DND-41 (cell line): ENCODE measurements at regions not wholly inside any gene's neighbourhood (a gene's known extent, or its start where the extent isn't known, plus 50 kb on each side); places are given as distances from the start of the nearest gene placed in this dataset.

Source experiments
- ATAC-seq: fragments of 200-7000 bp; cut with Tn5 transposase; 3 replicates; pipeline ENCODE4 v1.9.1; 2021; ENCODE audit warnings: low read depth; ENCODE audit not compliant: insufficient read depth
- DNase-seq: peaks from one replicate; pipeline ENCODE4 v3.0.0-alpha.2; 2020
- H2AFZ ChIP-seq: 2 replicates; pipeline ENCODE4 v1.6.0; 2012; ENCODE audit warnings: low read depth, low read length
- H3K27ac ChIP-seq: 2 replicates; pipeline ENCODE4 v1.5.1; 2012; ENCODE audit warnings: low read length, inconsistent platforms
- H3K27me3 ChIP-seq: fragments of 200-600 bp; sonication (generic); 2 replicates; pipeline ENCODE4 v1.6.0; 2012; ENCODE audit warnings: low read length, mild to moderate bottlenecking, inconsistent platforms; ENCODE audit not compliant: insufficient read depth, poor library complexity
- H3K36me3 ChIP-seq: 2 replicates; pipeline ENCODE4 v1.5.1; 2012; ENCODE audit warnings: low read length, inconsistent platforms; ENCODE audit not compliant: insufficient read depth
- H3K4me1 ChIP-seq: 2 replicates; pipeline ENCODE4 v1.5.1; 2012; ENCODE audit warnings: mild to moderate bottlenecking, low read length; ENCODE audit not compliant: insufficient read depth
- H3K4me2 ChIP-seq: 2 replicates; pipeline ENCODE4 v1.6.0; 2012; ENCODE audit warnings: mild to moderate bottlenecking, moderate library complexity, low read length, inconsistent platforms; ENCODE audit not compliant: insufficient read depth
- H3K4me3 ChIP-seq, 2 experiments: fragments of 200-600 bp in 1 of 2; shearing (Covaris generic) in 1 of 2; 2 replicates each; pipeline ENCODE4 v1.5.1; 2012 to 2016; ENCODE audit warnings: inconsistent platforms in 2 of 2, low read length in 2 of 2, mild to moderate bottlenecking in 2 of 2, low read depth in 1 of 2, moderate library complexity in 1 of 2
- H3K79me2 ChIP-seq: 2 replicates; pipeline ENCODE4 v1.6.0; 2012; ENCODE audit warnings: low read length, inconsistent platforms; ENCODE audit not compliant: insufficient read depth
- H3K9ac ChIP-seq: 2 replicates; pipeline ENCODE4 v1.6.0; 2012; ENCODE audit warnings: low read depth, mild to moderate bottlenecking, inconsistent platforms, low read length, moderate library complexity
- H3K9me3 ChIP-seq: 2 replicates; pipeline ENCODE4 v1.5.1; 2012; ENCODE audit warnings: low read length, moderate library complexity, mild to moderate bottlenecking, inconsistent platforms; ENCODE audit not compliant: insufficient read depth, severe bottlenecking
- H4K20me1 ChIP-seq: 2 replicates; pipeline ENCODE4 v1.6.0; 2012; ENCODE audit warnings: low read length; ENCODE audit not compliant: insufficient read depth
- CTCF ChIP-seq: IDR thresholded peaks from 2 replicates; pipeline ENCODE4 v1.5.1; 2012; ENCODE audit warnings: borderline replicate concordance, low read length, moderate library complexity, mild to moderate bottlenecking; ENCODE audit not compliant: poor library complexity, severe bottlenecking; ENCODE audit errors: extremely low read depth
- EZH2 ChIP-seq: IDR thresholded peaks from 3 replicates; pipeline ENCODE4 v1.6.1; 2012; ENCODE audit warnings: borderline replicate concordance, low read depth, mild to moderate bottlenecking, moderate library complexity, low read length, inconsistent platforms; ENCODE audit not compliant: severe bottlenecking

- H4K20me1 ChIP-seq: no peaks in the 10 kb centered on the region
- DNase-seq: no peak
- H3K4me1 ChIP-seq: no peaks in the 10 kb centered on the region
- H2AFZ ChIP-seq: no peak overlapping the region
- no peaks in the 10 kb centered on the region for H3K79me2 ChIP-seq
- H3K27me3 ChIP-seq: no peaks in the 10 kb centered on the region
- H3K9me3 ChIP-seq: peaks cover 4% of the 10 kb centered on the region
- no peak overlapping the region for H3K27ac ChIP-seq
- TF ChIP-seq CTCF (no peak), EZH2 (no peak)
- ATAC-seq: no peak
- no peaks in the 10 kb centered on the region for H3K36me3 ChIP-seq
- no peak overlapping the region for H3K9ac ChIP-seq
- no peak overlapping the region for H3K4me3 ChIP-seq
- H3K4me2 ChIP-seq: no peak overlapping the region
These were observed 385.4 kb downstream of the BRINP2 start for GRCh38 chr1:177556163-177556562.

GRCh38 chr1:177547200-177547599, 376.4 kb downstream of the BRINP2 start:
- DNase-seq (no peak), ATAC-seq (no peak)
- Histone ChIP-seq H3K4me3 (no peak overlapping the region), H3K9me3 (no peaks in the 10 kb centered on the region), H3K4me1 (no peaks in the 10 kb centered on the region), H3K79me2 (no peaks in the 10 kb centered on the region), H3K4me2 (no peak overlapping the region), H3K36me3 (no peaks in the 10 kb centered on the region), H3K27me3 (no peaks in the 10 kb centered on the region), H4K20me1 (no peaks in the 10 kb centered on the region), H3K9ac (no peak overlapping the region), H2AFZ (no peak overlapping the region), H3K27ac (no peak overlapping the region)
- TF ChIP-seq EZH2 (no peak), CTCF (no peak)

GRCh38 chr1:177546346-177546745, 375.6 kb downstream of the BRINP2 start:
- Histone ChIP-seq H2AFZ (no peak overlapping the region), H3K27ac (no peak overlapping the region), H4K20me1 (no peaks in the 10 kb centered on the region), H3K4me2 (no peak overlapping the region), H3K9me3 (no peaks in the 10 kb centered on the region), H3K9ac (no peak overlapping the region), H3K4me1 (no peaks in the 10 kb centered on the region), H3K36me3 (no peaks in the 10 kb centered on the region), H3K4me3 (no peak overlapping the region), H3K79me2 (no peaks in the 10 kb centered on the region), H3K27me3 (no peaks in the 10 kb centered on the region)
- ATAC-seq: no peak
- DNase-seq: no peak
- TF ChIP-seq CTCF (no peak), EZH2 (no peak)

GRCh38 chr1:177526201-177526600, 355.4 kb downstream of the BRINP2 start:
- Histone ChIP-seq H3K4me1 (no peaks in the 10 kb centered on the region), H3K9me3 (no peaks in the 10 kb centered on the region), H3K27me3 (no peaks in the 10 kb centered on the region)

More at GRCh38 chr1:177526201-177526600, 355.4 kb downstream of the BRINP2 start:
- H2AFZ ChIP-seq: no peak overlapping the region
- H3K27ac ChIP-seq: no peak overlapping the region
- no peak overlapping the region for H3K4me3 ChIP-seq
- TF ChIP-seq CTCF: no peak
- TF ChIP-seq EZH2: no peak
- DNase-seq (no peak), ATAC-seq (no peak)
- H3K9ac ChIP-seq: no peak overlapping the region
- H3K79me2 ChIP-seq: no peaks in the 10 kb centered on the region
- no peak overlapping the region for H3K4me2 ChIP-seq
- H3K36me3 ChIP-seq: no peaks in the 10 kb centered on the region
- H4K20me1 ChIP-seq: no peaks in the 10 kb centered on the region
